BJ (cell line): ENCODE measurements at regions not wholly inside any gene's neighbourhood (a gene's known extent, or its start where the extent isn't known, plus 50 kb on each side); places are given as distances from the start of the nearest gene placed in this dataset.
"Not testable (repeated sequence)": the region's sequence is repeated elsewhere in the genome, so short reads cannot be mapped to it uniquely, and the experiment has no call there.

Source experiments
- CTCF ChIA-PET: fragments of 350-600 bp; formaldehyde crosslinking; extraction: SDS; loops from one replicate; lab custom pipeline; 2021; ENCODE audit warnings: antibody characterized with exemption, inconsistent platforms; lab: Yijun Ruan, JAX
- POLR2A ChIA-PET: fragments of 300-600 bp; sonication (Branson Sonifier 250); formaldehyde crosslinking; extraction: SDS; loops from one replicate; lab custom pipeline; 2021; ENCODE audit warnings: antibody characterized with exemption; lab: Charles Lee
- DNase-seq: peaks from one replicate; pipeline ENCODE4 v3.0.0-alpha.2; 2011; ENCODE audit warnings: low read depth
- H3K27me3 ChIP-seq: 2 replicates; pipeline ENCODE4 v1.6.0; 2011; ENCODE audit warnings: low read length; ENCODE audit not compliant: control insufficient read depth, insufficient read depth
- H3K36me3 ChIP-seq: 2 replicates; pipeline ENCODE4 v1.5.1; 2011; ENCODE audit warnings: low read length; ENCODE audit not compliant: control insufficient read depth, insufficient read depth
- H3K4me3 ChIP-seq: 2 replicates; pipeline ENCODE4 v1.5.1; 2011; ENCODE audit warnings: low read depth, mild to moderate bottlenecking, control low read depth, low read length
- TF ChIP-seq, protein P1 (sequence below): IDR thresholded peaks from 2 replicates; pipeline ENCODE4 v1.5.1; 2011; ENCODE audit warnings: low read depth, mild to moderate bottlenecking, control low read depth, inconsistent platforms, low read length, moderate library complexity; ENCODE audit not compliant: insufficient read depth

GRCh38 chr12:66813137-66813892 lies 134.4 kb upstream of the GRIP1 start:
- POLR2A ChIA-PET, result no interaction called here
- no peaks in the 10 kb centered on the region for H3K27me3 ChIP-seq
- CTCF ChIA-PET, result no interaction called here
- H3K36me3 ChIP-seq, result no peaks in the 10 kb centered on the region
- H3K4me3 ChIP-seq, result no peak overlapping the region
- TF ChIP-seq, protein P1, sequence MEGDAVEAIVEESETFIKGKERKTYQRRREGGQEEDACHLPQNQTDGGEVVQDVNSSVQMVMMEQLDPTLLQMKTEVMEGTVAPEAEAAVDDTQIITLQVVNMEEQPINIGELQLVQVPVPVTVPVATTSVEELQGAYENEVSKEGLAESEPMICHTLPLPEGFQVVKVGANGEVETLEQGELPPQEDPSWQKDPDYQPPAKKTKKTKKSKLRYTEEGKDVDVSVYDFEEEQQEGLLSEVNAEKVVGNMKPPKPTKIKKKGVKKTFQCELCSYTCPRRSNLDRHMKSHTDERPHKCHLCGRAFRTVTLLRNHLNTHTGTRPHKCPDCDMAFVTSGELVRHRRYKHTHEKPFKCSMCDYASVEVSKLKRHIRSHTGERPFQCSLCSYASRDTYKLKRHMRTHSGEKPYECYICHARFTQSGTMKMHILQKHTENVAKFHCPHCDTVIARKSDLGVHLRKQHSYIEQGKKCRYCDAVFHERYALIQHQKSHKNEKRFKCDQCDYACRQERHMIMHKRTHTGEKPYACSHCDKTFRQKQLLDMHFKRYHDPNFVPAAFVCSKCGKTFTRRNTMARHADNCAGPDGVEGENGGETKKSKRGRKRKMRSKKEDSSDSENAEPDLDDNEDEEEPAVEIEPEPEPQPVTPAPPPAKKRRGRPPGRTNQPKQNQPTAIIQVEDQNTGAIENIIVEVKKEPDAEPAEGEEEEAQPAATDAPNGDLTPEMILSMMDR, result no peak
- no peak for DNase-seq

DNA sequence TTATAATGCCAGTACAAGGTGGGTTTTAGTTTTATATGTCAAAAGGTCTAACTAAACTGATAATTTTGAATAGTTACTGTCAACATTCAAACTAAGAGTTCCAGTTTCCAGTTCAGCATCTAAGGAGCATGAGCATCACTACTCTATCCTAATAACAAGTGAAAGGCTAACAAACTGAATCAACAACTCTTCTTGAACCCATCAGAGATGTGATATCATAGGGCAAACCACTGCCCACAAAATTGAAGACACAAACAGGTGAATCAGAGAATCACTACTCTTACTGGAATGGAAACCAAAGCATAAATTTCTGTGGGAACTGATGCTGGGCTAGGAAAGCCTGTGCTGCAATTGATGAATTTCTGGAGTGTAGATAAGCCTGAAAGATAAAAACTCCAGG lies 140.7 kb upstream of the GRIP1 start:
- ChIA-PET CTCF (no interaction called here), POLR2A (no interaction called here)
- Histone ChIP-seq H3K36me3 (no peaks in the 10 kb centered on the region), H3K27me3 (no peaks in the 10 kb centered on the region), H3K4me3 (no peak overlapping the region)
- TF ChIP-seq, protein P1, result no peak
- no peak for DNase-seq

DNA sequence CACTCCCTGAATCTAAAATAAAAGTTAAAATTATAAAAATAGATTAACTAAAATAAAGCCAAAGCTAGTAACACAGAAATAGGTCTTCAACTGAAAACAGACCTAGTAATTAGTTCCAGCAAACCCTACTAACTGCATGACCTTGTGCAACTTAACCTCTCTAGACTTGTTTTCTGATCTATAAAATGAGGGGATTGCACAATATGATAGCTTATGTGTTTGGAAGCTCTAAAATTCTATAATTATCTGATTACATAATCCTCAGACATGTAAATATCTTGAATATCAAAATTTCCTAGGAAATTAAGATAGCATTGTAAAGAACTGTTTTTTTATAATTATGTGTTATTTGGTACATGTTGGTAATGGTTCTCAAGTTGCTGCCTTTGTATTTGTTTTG lies 144.1 kb upstream of the GRIP1 start:
- TF ChIP-seq, protein P1, result no peak
- H3K4me3 ChIP-seq, result no peak overlapping the region
- ChIA-PET CTCF (no interaction called here), POLR2A (no interaction called here)
- no peaks in the 10 kb centered on the region for H3K27me3 ChIP-seq
- no peaks in the 10 kb centered on the region for H3K36me3 ChIP-seq
- DNase-seq, result no peak

- CTCF ChIA-PET, result no interaction called here
Observed at GRCh38 chr12:66823857-66824570, 145.1 kb upstream of the GRIP1 start.

DNA sequence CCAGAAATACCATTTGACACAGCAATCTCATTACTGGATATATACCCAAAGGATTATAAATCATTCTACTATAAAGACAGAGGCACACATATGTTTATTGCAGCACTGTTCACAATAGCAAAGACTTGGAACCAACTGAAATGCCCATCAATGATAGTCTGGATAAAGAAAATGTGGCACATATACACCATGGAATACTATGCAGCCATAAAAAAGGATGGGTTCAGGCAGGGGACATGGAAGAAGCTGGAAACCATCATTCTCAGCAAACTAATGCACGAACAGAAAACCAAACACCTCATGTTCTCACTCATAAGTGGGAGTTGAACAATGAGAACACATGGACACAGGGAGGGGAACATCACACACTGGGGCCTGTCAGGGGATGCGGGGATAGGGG lies 147.0 kb upstream of the GRIP1 start:
- H3K36me3 ChIP-seq, H3K27me3 ChIP-seq, H3K4me3 ChIP-seq, DNase-seq, POLR2A ChIA-PET, CTCF ChIA-PET: not testable (repeated sequence)

More at GRCh38 chr12:66823857-66824570, 145.1 kb upstream of the GRIP1 start:
- TF ChIP-seq, protein P1, result no peak
- no peak for DNase-seq
- no peaks in the 10 kb centered on the region for H3K36me3 ChIP-seq
- no peaks in the 10 kb centered on the region for H3K27me3 ChIP-seq
- POLR2A ChIA-PET, result no interaction called here
- H3K4me3 ChIP-seq, result no peak overlapping the region
